ENCODE measurements at regions not wholly inside any gene's neighbourhood (a gene's known extent, or its start where the extent isn't known, plus 50 kb on each side); places are given as distances from the start of the nearest gene placed in this dataset.

GRCh38 chr1:5444396-5444795 is 547.8 kb downstream of the NPHP4 start (continued):
- TF ChIP-seq, protein P1, sequence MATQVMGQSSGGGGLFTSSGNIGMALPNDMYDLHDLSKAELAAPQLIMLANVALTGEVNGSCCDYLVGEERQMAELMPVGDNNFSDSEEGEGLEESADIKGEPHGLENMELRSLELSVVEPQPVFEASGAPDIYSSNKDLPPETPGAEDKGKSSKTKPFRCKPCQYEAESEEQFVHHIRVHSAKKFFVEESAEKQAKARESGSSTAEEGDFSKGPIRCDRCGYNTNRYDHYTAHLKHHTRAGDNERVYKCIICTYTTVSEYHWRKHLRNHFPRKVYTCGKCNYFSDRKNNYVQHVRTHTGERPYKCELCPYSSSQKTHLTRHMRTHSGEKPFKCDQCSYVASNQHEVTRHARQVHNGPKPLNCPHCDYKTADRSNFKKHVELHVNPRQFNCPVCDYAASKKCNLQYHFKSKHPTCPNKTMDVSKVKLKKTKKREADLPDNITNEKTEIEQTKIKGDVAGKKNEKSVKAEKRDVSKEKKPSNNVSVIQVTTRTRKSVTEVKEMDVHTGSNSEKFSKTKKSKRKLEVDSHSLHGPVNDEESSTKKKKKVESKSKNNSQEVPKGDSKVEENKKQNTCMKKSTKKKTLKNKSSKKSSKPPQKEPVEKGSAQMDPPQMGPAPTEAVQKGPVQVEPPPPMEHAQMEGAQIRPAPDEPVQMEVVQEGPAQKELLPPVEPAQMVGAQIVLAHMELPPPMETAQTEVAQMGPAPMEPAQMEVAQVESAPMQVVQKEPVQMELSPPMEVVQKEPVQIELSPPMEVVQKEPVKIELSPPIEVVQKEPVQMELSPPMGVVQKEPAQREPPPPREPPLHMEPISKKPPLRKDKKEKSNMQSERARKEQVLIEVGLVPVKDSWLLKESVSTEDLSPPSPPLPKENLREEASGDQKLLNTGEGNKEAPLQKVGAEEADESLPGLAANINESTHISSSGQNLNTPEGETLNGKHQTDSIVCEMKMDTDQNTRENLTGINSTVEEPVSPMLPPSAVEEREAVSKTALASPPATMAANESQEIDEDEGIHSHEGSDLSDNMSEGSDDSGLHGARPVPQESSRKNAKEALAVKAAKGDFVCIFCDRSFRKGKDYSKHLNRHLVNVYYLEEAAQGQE (IDR thresholded peaks at IDR 0.05; ENCODE audit: low read depth, low read length), result no peak
- no peak for TF ChIP-seq CBX3 (IDR thresholded peaks at IDR 0.05; ENCODE audit: borderline replicate concordance, low read depth)
- TF ChIP-seq SKIL (IDR thresholded peaks at IDR 0.05; ENCODE audit: low read depth, poor library complexity, severe bottlenecking), result no peak
- TF ChIP-seq NRF1 (conservative IDR thresholded peaks at IDR 0.05; ENCODE audit: low read depth, low read length), result no peak
- TF ChIP-seq RCOR1 (conservative IDR thresholded peaks at IDR 0.05; ENCODE audit: low read depth, low read length), result no peak
- TF ChIP-seq HCFC1 (IDR thresholded peaks at IDR 0.05; ENCODE audit: low read length), result no peak

GRCh38 chr1:5436808-5437207 is 555.4 kb downstream of the NPHP4 start:
- 18% methylated on average over 2 of the region's 2 CpGs for WGBS (ENCODE audit: insufficient coverage, insufficient replicate concordance, low lambda C conversion rate, missing lambda C conversion rate)
- ChIA-PET CTCF (no interaction called here), POLR2A (no interaction called here), SMC1A (ENCODE audit: uncharacterized antibody, unreplicated experiment) (no interaction called here), RAD21 (ENCODE audit: unreplicated experiment) (no interaction called here)
- Histone ChIP-seq H2AFZ (ENCODE audit: control insufficient read depth, low read depth, low read length) (no peak overlapping the region), H3K27me3 (replicated peaks in 1 of 2; ENCODE audit: control insufficient read depth in 2 of 2, insufficient read depth in 2 of 2, low read length in 1 of 2) (no peaks in the 10 kb centered on the region), H3K36me3 (ENCODE audit: control insufficient read depth in 2 of 2, insufficient read depth in 2 of 2, low read length in 1 of 2) (no peaks in the 10 kb centered on the region), H4K20me1 (ENCODE audit: control insufficient read depth, insufficient read depth) (no peaks in the 10 kb centered on the region), H3K79me2 (ENCODE audit: control insufficient read depth, insufficient read depth, low read length) (no peaks in the 10 kb centered on the region), H3K9me3 (replicated peaks; ENCODE audit: control insufficient read depth, insufficient read depth, low read length) (no peaks in the 10 kb centered on the region), H3K4me2 (ENCODE audit: control insufficient read depth, insufficient read depth) (no peak overlapping the region), H3K9ac (ENCODE audit: control insufficient read depth, insufficient read depth, low read length) (no peak overlapping the region), H3K4me1 (ENCODE audit: control insufficient read depth, insufficient read depth, low read length) (no peaks in the 10 kb centered on the region), H3K4me3 (no peak overlapping the region), H3K27ac (ENCODE audit: control insufficient read depth, insufficient read depth) (no peak overlapping the region)
- no TSS peak for BruUV-seq (replicated peaks)
- intact Hi-C loops (cut with micrococcal nuclease; ENCODE audit: unreplicated experiment) (no loop called here), in situ Hi-C loops (cut with MboI) (no loop called here)
- ATAC-seq (no peak), FAIRE-seq (no peak), DNase-seq (ENCODE audit: low read depth, low spot score) (no peak)
- no peak for TF ChIP-seq ZBTB11 (CRISPR knock-in tag; IDR thresholded peaks at IDR 0.05)
- TF ChIP-seq, protein P2, sequence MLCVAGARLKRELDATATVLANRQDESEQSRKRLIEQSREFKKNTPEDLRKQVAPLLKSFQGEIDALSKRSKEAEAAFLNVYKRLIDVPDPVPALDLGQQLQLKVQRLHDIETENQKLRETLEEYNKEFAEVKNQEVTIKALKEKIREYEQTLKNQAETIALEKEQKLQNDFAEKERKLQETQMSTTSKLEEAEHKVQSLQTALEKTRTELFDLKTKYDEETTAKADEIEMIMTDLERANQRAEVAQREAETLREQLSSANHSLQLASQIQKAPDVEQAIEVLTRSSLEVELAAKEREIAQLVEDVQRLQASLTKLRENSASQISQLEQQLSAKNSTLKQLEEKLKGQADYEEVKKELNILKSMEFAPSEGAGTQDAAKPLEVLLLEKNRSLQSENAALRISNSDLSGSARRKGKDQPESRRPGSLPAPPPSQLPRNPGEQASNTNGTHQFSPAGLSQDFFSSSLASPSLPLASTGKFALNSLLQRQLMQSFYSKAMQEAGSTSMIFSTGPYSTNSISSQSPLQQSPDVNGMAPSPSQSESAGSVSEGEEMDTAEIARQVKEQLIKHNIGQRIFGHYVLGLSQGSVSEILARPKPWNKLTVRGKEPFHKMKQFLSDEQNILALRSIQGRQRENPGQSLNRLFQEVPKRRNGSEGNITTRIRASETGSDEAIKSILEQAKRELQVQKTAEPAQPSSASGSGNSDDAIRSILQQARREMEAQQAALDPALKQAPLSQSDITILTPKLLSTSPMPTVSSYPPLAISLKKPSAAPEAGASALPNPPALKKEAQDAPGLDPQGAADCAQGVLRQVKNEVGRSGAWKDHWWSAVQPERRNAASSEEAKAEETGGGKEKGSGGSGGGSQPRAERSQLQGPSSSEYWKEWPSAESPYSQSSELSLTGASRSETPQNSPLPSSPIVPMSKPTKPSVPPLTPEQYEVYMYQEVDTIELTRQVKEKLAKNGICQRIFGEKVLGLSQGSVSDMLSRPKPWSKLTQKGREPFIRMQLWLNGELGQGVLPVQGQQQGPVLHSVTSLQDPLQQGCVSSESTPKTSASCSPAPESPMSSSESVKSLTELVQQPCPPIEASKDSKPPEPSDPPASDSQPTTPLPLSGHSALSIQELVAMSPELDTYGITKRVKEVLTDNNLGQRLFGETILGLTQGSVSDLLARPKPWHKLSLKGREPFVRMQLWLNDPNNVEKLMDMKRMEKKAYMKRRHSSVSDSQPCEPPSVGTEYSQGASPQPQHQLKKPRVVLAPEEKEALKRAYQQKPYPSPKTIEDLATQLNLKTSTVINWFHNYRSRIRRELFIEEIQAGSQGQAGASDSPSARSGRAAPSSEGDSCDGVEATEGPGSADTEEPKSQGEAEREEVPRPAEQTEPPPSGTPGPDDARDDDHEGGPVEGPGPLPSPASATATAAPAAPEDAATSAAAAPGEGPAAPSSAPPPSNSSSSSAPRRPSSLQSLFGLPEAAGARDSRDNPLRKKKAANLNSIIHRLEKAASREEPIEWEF (IDR thresholded peaks at IDR 0.05; ENCODE audit: insufficient replicate concordance, low read depth, low read length), result no peak
